SK-N-SH treated with all-trans-retinoic acid at 6 μM for 48 hours (cell line): ENCODE measurements at regions not wholly inside any gene's neighbourhood (a gene's known extent, or its start where the extent isn't known, plus 50 kb on each side); places are given as distances from the start of the nearest gene placed in this dataset.

ENCODE experiments used
- ATAC-seq: fragments of 200-7000 bp; cut with Tn5 transposase; 3 replicates; pipeline ENCODE4 v1.9.1; 2020; ENCODE audit warnings: mild to moderate bottlenecking, moderate library complexity
- ARNTL ChIP-seq: fragments of 450-650 bp; formaldehyde crosslinking; IDR thresholded peaks from 2 replicates; pipeline ENCODE4 v1.5.0; 2020; ENCODE audit warnings: low read depth, mild to moderate bottlenecking, moderate library complexity, borderline replicate concordance
- BACH2 ChIP-seq: fragments of 250-450 bp; sonication (Bioruptor Pico); IDR thresholded peaks from 2 replicates; pipeline ENCODE4 v1.9.0; 2021; ENCODE audit warnings: mild to moderate bottlenecking, borderline replicate concordance
- CSDC2 ChIP-seq: fragments of 250-450 bp; sonication (Bioruptor Pico); IDR thresholded peaks from 2 replicates; pipeline ENCODE4 v1.5.0; 2020; ENCODE audit warnings: mild to moderate bottlenecking, moderate library complexity
- ESRRG ChIP-seq: fragments of 250-450 bp; sonication (Bioruptor Pico); IDR thresholded peaks from 2 replicates; pipeline ENCODE4 v1.6.1; 2021; ENCODE audit warnings: mild to moderate bottlenecking
- GLIS3 ChIP-seq: fragments of 250-450 bp; sonication (Bioruptor Pico); IDR thresholded peaks from 2 replicates; pipeline ENCODE4 v1.5.0; 2020; ENCODE audit warnings: mild to moderate bottlenecking, moderate library complexity
- ISL1 ChIP-seq: fragments of 250-450 bp; sonication (Bioruptor Pico); IDR thresholded peaks from 2 replicates; pipeline ENCODE4 v2.1.2; 2022; ENCODE audit warnings: mild to moderate bottlenecking, moderate library complexity
- OSR1 ChIP-seq: fragments of 250-450 bp; sonication (Bioruptor Pico); IDR thresholded peaks from 2 replicates; pipeline ENCODE4 v1.8.0; 2022; ENCODE audit warnings: moderate library complexity, mild to moderate bottlenecking, inconsistent platforms
- PPARA ChIP-seq: fragments of 250-450 bp; sonication (Bioruptor Pico); IDR thresholded peaks from 2 replicates; pipeline ENCODE4 v1.5.0; 2020; ENCODE audit warnings: mild to moderate bottlenecking, borderline replicate concordance
- RARB ChIP-seq: fragments of 250-450 bp; sonication (Bioruptor Pico); IDR thresholded peaks from 2 replicates; pipeline ENCODE4 v1.8.0; 2021; ENCODE audit warnings: mild to moderate bottlenecking, moderate library complexity
- SNAI2 ChIP-seq: fragments of 250-450 bp; sonication (Bioruptor Pico); IDR thresholded peaks from 2 replicates; pipeline ENCODE4 v1.5.0; 2020; ENCODE audit warnings: mild to moderate bottlenecking, moderate library complexity
- TCF4 ChIP-seq: fragments of 250-450 bp; sonication (Bioruptor Pico); IDR thresholded peaks from 2 replicates; pipeline ENCODE4 v1.8.0; 2021; ENCODE audit warnings: mild to moderate bottlenecking, moderate library complexity, borderline replicate concordance
- TOX ChIP-seq: fragments of 250-450 bp; sonication (Bioruptor Pico); IDR thresholded peaks from 2 replicates; pipeline ENCODE4 v1.8.0; 2021; ENCODE audit warnings: mild to moderate bottlenecking, moderate library complexity, borderline replicate concordance
- ZC3H10 ChIP-seq: fragments of 250-450 bp; sonication (Bioruptor Pico); IDR thresholded peaks from 2 replicates; pipeline ENCODE4 v1.5.1; 2021; ENCODE audit warnings: mild to moderate bottlenecking, moderate library complexity
- ZFP3 ChIP-seq: fragments of 250-450 bp; sonication (Bioruptor Pico); IDR thresholded peaks from 2 replicates; pipeline ENCODE4 v1.5.0; 2020; ENCODE audit warnings: mild to moderate bottlenecking, moderate library complexity
- ZFP30 ChIP-seq: fragments of 450-650 bp; formaldehyde crosslinking; IDR thresholded peaks from 2 replicates; pipeline ENCODE4 v1.5.0; 2022; ENCODE audit warnings: mild to moderate bottlenecking, moderate library complexity
- ZNF70 ChIP-seq: fragments of 450-650 bp; formaldehyde crosslinking; IDR thresholded peaks from 2 replicates; pipeline ENCODE4 v1.5.0; 2020; ENCODE audit warnings: mild to moderate bottlenecking, moderate library complexity
- ZNF8 ChIP-seq: fragments of 450-650 bp; formaldehyde crosslinking; IDR thresholded peaks from 2 replicates; pipeline ENCODE4 v1.5.0; 2020; ENCODE audit warnings: mild to moderate bottlenecking, moderate library complexity
- TF ChIP-seq, protein P1 (sequence below): fragments of 250-450 bp; sonication (Bioruptor Pico); IDR thresholded peaks from 2 replicates; pipeline ENCODE4 v1.8.0; 2020; ENCODE audit warnings: mild to moderate bottlenecking, moderate library complexity, borderline replicate concordance
- TF ChIP-seq, protein P2 (sequence below): fragments of 250-450 bp; sonication (Bioruptor Pico); IDR thresholded peaks from 2 replicates; pipeline ENCODE4 v1.5.1; 2021; ENCODE audit warnings: mild to moderate bottlenecking, moderate library complexity
- TF ChIP-seq, protein P3 (sequence below): fragments of 250-450 bp; sonication (Bioruptor Pico); IDR thresholded peaks from 2 replicates; pipeline ENCODE4 v1.8.0; 2021; ENCODE audit warnings: low read depth, mild to moderate bottlenecking, moderate library complexity, borderline replicate concordance
- TF ChIP-seq, protein P4 (sequence below): fragments of 250-450 bp; sonication (Bioruptor Pico); IDR thresholded peaks from 2 replicates; pipeline ENCODE4 v1.5.0; 2020; ENCODE audit warnings: mild to moderate bottlenecking, moderate library complexity
- TF ChIP-seq, protein P5 (sequence below): fragments of 250-450 bp; sonication (Bioruptor Pico); IDR thresholded peaks from 2 replicates; pipeline ENCODE4 v1.5.1; 2020; ENCODE audit warnings: low read depth, mild to moderate bottlenecking, moderate library complexity

DNA sequence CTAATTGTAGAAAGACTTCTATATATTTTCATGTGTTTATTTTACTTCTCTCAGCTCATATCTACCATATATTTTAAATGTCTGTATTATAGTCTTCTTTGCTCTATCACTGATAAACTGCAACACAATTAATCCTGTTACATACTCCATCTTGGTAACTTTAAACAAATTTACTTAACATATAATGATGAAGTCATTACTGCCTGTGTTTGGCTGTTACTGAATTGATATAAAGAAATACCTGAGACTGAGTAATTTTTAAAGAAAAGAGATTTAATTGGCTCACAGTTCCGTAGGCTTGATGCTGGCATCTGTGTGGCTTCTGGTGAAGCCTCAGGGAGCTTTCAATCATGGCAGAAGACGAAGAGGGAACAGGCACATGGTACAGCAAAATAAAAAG lies 1480.4 kb downstream of the HACE1 start:
- no peak for ATAC-seq
- TF ChIP-seq ZNF8 (CRISPR knock-in tag) = no peak
- TF ChIP-seq PPARA (CRISPR knock-in tag) = no peak
- TF ChIP-seq TCF4 = no peak
- no peak for TF ChIP-seq ISL1 (CRISPR knock-in tag)
- no peak for TF ChIP-seq GLIS3 (CRISPR knock-in tag)
- no peak for TF ChIP-seq CSDC2 (CRISPR knock-in tag)
- no peak for TF ChIP-seq ZFP30 (CRISPR knock-in tag)
- no peak for TF ChIP-seq RARB (CRISPR knock-in tag)
- TF ChIP-seq ZFP3 (CRISPR knock-in tag) = no peak
- no peak for TF ChIP-seq BACH2 (CRISPR knock-in tag)
- TF ChIP-seq, protein P1, sequence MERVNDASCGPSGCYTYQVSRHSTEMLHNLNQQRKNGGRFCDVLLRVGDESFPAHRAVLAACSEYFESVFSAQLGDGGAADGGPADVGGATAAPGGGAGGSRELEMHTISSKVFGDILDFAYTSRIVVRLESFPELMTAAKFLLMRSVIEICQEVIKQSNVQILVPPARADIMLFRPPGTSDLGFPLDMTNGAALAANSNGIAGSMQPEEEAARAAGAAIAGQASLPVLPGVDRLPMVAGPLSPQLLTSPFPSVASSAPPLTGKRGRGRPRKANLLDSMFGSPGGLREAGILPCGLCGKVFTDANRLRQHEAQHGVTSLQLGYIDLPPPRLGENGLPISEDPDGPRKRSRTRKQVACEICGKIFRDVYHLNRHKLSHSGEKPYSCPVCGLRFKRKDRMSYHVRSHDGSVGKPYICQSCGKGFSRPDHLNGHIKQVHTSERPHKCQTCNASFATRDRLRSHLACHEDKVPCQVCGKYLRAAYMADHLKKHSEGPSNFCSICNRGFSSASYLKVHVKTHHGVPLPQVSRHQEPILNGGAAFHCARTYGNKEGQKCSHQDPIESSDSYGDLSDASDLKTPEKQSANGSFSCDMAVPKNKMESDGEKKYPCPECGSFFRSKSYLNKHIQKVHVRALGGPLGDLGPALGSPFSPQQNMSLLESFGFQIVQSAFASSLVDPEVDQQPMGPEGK (CRISPR knock-in tag) = no peak
- TF ChIP-seq TOX = no peak
- TF ChIP-seq ZNF70 (CRISPR knock-in tag) = no peak
- TF ChIP-seq, protein P2, sequence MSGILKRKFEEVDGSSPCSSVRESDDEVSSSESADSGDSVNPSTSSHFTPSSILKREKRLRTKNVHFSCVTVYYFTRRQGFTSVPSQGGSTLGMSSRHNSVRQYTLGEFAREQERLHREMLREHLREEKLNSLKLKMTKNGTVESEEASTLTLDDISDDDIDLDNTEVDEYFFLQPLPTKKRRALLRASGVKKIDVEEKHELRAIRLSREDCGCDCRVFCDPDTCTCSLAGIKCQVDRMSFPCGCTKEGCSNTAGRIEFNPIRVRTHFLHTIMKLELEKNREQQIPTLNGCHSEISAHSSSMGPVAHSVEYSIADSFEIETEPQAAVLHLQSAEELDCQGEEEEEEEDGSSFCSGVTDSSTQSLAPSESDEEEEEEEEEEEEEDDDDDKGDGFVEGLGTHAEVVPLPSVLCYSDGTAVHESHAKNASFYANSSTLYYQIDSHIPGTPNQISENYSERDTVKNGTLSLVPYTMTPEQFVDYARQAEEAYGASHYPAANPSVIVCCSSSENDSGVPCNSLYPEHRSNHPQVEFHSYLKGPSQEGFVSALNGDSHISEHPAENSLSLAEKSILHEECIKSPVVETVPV (CRISPR knock-in tag) = no peak
- no peak for TF ChIP-seq SNAI2 (CRISPR knock-in tag)
- TF ChIP-seq, protein P3, sequence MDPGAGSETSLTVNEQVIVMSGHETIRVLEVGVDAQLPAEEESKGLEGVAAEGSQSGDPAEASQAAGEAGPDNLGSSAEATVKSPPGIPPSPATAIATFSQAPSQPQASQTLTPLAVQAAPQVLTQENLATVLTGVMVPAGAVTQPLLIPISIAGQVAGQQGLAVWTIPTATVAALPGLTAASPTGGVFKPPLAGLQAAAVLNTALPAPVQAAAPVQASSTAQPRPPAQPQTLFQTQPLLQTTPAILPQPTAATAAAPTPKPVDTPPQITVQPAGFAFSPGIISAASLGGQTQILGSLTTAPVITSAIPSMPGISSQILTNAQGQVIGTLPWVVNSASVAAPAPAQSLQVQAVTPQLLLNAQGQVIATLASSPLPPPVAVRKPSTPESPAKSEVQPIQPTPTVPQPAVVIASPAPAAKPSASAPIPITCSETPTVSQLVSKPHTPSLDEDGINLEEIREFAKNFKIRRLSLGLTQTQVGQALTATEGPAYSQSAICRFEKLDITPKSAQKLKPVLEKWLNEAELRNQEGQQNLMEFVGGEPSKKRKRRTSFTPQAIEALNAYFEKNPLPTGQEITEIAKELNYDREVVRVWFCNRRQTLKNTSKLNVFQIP (CRISPR knock-in tag) = no peak
- TF ChIP-seq, protein P4, sequence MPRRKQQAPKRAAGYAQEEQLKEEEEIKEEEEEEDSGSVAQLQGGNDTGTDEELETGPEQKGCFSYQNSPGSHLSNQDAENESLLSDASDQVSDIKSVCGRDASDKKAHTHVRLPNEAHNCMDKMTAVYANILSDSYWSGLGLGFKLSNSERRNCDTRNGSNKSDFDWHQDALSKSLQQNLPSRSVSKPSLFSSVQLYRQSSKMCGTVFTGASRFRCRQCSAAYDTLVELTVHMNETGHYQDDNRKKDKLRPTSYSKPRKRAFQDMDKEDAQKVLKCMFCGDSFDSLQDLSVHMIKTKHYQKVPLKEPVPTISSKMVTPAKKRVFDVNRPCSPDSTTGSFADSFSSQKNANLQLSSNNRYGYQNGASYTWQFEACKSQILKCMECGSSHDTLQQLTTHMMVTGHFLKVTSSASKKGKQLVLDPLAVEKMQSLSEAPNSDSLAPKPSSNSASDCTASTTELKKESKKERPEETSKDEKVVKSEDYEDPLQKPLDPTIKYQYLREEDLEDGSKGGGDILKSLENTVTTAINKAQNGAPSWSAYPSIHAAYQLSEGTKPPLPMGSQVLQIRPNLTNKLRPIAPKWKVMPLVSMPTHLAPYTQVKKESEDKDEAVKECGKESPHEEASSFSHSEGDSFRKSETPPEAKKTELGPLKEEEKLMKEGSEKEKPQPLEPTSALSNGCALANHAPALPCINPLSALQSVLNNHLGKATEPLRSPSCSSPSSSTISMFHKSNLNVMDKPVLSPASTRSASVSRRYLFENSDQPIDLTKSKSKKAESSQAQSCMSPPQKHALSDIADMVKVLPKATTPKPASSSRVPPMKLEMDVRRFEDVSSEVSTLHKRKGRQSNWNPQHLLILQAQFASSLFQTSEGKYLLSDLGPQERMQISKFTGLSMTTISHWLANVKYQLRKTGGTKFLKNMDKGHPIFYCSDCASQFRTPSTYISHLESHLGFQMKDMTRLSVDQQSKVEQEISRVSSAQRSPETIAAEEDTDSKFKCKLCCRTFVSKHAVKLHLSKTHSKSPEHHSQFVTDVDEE (CRISPR knock-in tag) = no peak

DNA sequence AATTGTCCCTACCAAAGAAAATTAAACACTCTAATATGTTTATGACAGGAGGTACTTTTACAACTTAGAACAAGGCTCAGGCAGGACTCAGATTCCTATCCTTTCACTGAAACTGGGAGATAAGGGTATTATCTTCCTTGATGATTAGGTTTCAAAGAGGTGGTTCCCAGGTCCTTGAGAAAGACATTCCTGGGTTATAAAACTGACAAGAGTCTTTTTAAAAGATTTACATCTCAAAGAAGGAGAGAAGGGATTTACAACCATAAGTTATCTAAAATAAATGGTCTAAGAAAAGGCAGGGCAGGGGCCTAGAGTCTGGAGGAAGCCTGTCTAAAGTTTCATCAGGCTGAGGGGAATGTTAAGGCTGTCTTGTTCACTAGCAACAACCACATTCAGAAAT lies 1492.5 kb downstream of the HACE1 start:
- TF ChIP-seq ESRRG (CRISPR knock-in tag) = no peak
- no peak for TF ChIP-seq ZFP30 (CRISPR knock-in tag)
- no peak for TF ChIP-seq RARB (CRISPR knock-in tag)
- no peak for TF ChIP-seq ZFP3 (CRISPR knock-in tag)
- TF ChIP-seq TCF4 = no peak
- TF ChIP-seq TOX = no peak
- TF ChIP-seq ZNF70 (CRISPR knock-in tag) = no peak
- TF ChIP-seq, protein P2 (CRISPR knock-in tag) = no peak
- TF ChIP-seq ISL1 (CRISPR knock-in tag) = no peak
- TF ChIP-seq OSR1 (CRISPR knock-in tag) = no peak
- TF ChIP-seq ARNTL (CRISPR knock-in tag) = no peak
- TF ChIP-seq SNAI2 (CRISPR knock-in tag) = no peak
- TF ChIP-seq, protein P5, sequence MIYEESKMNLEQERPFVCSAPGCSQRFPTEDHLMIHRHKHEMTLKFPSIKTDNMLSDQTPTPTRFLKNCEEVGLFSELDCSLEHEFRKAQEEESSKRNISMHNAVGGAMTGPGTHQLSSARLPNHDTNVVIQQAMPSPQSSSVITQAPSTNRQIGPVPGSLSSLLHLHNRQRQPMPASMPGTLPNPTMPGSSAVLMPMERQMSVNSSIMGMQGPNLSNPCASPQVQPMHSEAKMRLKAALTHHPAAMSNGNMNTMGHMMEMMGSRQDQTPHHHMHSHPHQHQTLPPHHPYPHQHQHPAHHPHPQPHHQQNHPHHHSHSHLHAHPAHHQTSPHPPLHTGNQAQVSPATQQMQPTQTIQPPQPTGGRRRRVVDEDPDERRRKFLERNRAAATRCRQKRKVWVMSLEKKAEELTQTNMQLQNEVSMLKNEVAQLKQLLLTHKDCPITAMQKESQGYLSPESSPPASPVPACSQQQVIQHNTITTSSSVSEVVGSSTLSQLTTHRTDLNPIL (CRISPR knock-in tag) = no peak
- TF ChIP-seq, protein P4 (CRISPR knock-in tag) = no peak
- no peak for TF ChIP-seq PPARA (CRISPR knock-in tag)
- TF ChIP-seq GLIS3 (CRISPR knock-in tag) = no peak
- TF ChIP-seq ZC3H10 = no peak
- TF ChIP-seq ZNF8 (CRISPR knock-in tag) = no peak
- no peak for ATAC-seq
